Ishikawa (cell line): ENCODE measurements at regions not wholly inside any gene's neighbourhood (a gene's known extent, or its start where the extent isn't known, plus 50 kb on each side); places are given as distances from the start of the nearest gene placed in this dataset.

Source experiments
- CEBPB ChIP-seq: IDR thresholded peaks from 2 replicates; pipeline ENCODE4 v1.6.1; 2012
- CREB1 ChIP-seq: IDR thresholded peaks from 2 replicates; pipeline ENCODE4 v1.6.1; 2012; ENCODE audit warnings: low read depth
- EGR1 ChIP-seq: IDR thresholded peaks from 2 replicates; pipeline ENCODE4 v1.6.1; 2012
- EP300 ChIP-seq: IDR thresholded peaks from 2 replicates; pipeline ENCODE4 v1.6.1; 2012; ENCODE audit warnings: borderline replicate concordance
- FOXM1 ChIP-seq: IDR thresholded peaks from 2 replicates; pipeline ENCODE4 v1.6.1; 2012; ENCODE audit warnings: low read depth, borderline replicate concordance
- NFIC ChIP-seq: IDR thresholded peaks from 2 replicates; pipeline ENCODE4 v1.6.1; 2012
- RAD21 ChIP-seq: IDR thresholded peaks from 2 replicates; pipeline ENCODE4 v1.6.1; 2012; ENCODE audit warnings: low read depth
- REST ChIP-seq: IDR thresholded peaks from 2 replicates; pipeline ENCODE4 v1.6.1; 2012; ENCODE audit warnings: low read depth, mild to moderate bottlenecking
- TAF1 ChIP-seq: IDR thresholded peaks from 2 replicates; pipeline ENCODE4 v1.6.1; 2012; ENCODE audit warnings: low read depth, mild to moderate bottlenecking
- TCF12 ChIP-seq: IDR thresholded peaks from 2 replicates; pipeline ENCODE4 v1.6.1; 2012; ENCODE audit warnings: low read depth
- TEAD4 ChIP-seq: IDR thresholded peaks from 2 replicates; pipeline ENCODE4 v1.6.1; 2012
- YY1 ChIP-seq: IDR thresholded peaks from 2 replicates; pipeline ENCODE4 v1.6.1; 2012; ENCODE audit warnings: low read depth
- ZBTB7A ChIP-seq: IDR thresholded peaks from 2 replicates; pipeline ENCODE4 v1.6.1; 2012; ENCODE audit warnings: low read depth
- TF ChIP-seq, protein P1 (sequence below): IDR thresholded peaks from 2 replicates; pipeline ENCODE4 v1.6.1; 2012
- TF ChIP-seq, protein P2 (sequence below): IDR thresholded peaks from 2 replicates; pipeline ENCODE4 v1.6.1; 2012

DNA sequence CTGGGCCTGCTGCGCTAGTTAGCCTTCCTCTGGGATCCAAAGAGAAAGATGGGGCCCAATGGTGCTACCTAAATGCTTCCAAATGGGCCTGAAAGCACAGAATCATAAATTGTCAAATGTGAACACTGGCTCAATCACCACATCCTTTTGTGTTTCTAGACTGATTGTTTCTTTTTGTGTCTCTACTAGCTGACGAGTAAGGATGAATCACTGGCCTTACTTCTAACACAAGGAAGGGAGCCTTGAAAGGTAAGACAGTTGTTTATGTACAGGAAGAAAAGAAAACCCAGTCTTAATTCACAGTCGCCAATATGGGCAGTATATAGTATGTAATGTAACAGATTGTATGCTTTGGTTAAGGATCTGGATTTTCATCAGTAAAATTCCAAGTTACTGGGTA is 89.5 kb downstream of the ZNF92 start:
- TF ChIP-seq EGR1 (no peak), TEAD4 (no peak), EP300 (no peak), TAF1 (no peak), RAD21 (no peak), CEBPB (no peak), REST (no peak), FOXM1 (no peak), CREB1 (no peak), TCF12 (no peak), YY1 (no peak), NFIC (no peak), ZBTB7A (no peak)
- TF ChIP-seq, protein P1, sequence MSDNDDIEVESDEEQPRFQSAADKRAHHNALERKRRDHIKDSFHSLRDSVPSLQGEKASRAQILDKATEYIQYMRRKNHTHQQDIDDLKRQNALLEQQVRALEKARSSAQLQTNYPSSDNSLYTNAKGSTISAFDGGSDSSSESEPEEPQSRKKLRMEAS, result no peak
- TF ChIP-seq, protein P2, sequence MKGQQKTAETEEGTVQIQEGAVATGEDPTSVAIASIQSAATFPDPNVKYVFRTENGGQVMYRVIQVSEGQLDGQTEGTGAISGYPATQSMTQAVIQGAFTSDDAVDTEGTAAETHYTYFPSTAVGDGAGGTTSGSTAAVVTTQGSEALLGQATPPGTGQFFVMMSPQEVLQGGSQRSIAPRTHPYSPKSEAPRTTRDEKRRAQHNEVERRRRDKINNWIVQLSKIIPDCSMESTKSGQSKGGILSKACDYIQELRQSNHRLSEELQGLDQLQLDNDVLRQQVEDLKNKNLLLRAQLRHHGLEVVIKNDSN, result no peak

DNA sequence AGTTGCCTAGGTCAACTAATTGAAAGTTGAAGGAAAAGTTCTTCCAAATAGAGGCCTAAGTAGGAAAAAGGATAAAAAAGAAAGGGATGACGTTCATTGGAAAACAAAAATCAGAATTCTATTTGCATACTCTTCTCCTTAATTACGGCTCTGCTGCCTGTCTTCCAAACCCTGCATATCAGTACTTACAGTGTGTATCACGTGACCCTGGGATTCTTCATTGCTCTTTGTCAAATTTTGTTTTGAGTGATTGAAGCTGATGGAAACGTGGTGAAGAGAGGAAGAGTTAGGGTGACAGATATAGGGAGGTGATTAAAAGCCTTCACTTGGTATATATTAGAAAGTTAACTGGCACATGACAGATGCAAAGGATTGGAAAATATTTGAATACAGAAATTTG is 97.9 kb downstream of the ZNF92 start:
- no peak for TF ChIP-seq TCF12
- no peak for TF ChIP-seq REST
- TF ChIP-seq EGR1, result no peak
- no peak for TF ChIP-seq FOXM1
- no peak for TF ChIP-seq CREB1
- no peak for TF ChIP-seq ZBTB7A
- TF ChIP-seq YY1, result no peak

- TF ChIP-seq CEBPB (no peak), TAF1 (no peak), FOXM1 (no peak), NFIC (no peak), CREB1 (no peak), EP300 (no peak), YY1 (no peak), EGR1 (no peak), TCF12 (no peak), REST (no peak), TEAD4 (no peak), RAD21 (no peak), ZBTB7A (no peak)
- TF ChIP-seq, protein P1, result no peak
- TF ChIP-seq, protein P2, result no peak
Observed at GRCh38 chr7:65475040-65475726, 101.5 kb downstream of the ZNF92 start.

- TF ChIP-seq, protein P1, result no peak
- no peak for TF ChIP-seq CREB1
- no peak for TF ChIP-seq TAF1
- TF ChIP-seq, protein P2, result no peak
- TF ChIP-seq EGR1, result no peak
- TF ChIP-seq RAD21, result no peak
- TF ChIP-seq FOXM1, result no peak
- no peak for TF ChIP-seq TEAD4
- no peak for TF ChIP-seq ZBTB7A
- no peak for TF ChIP-seq REST
- no peak for TF ChIP-seq TCF12
- no peak for TF ChIP-seq YY1
- TF ChIP-seq CEBPB, result no peak
- TF ChIP-seq NFIC, result no peak
- no peak for TF ChIP-seq EP300
Observed at GRCh38 chr7:65475734-65476319, 102.2 kb downstream of the ZNF92 start.
